Endothelial cell of umbilical vein (primary cell): ENCODE measurements at regions not wholly inside any gene's neighbourhood (a gene's known extent, or its start where the extent isn't known, plus 50 kb on each side); places are given as distances from the start of the nearest gene placed in this dataset.

ENCODE experiments used
- BruUV-seq: library from RNA; stranded (reverse); fragments of 400-500 nt; replicated peaks from 2 replicates; lab custom pipeline; 2021; lab: Mats Ljungman, UMichigan
- CTCF ChIA-PET: fragments of 300-600, 350-600 bp; sonication (Branson Sonifier 250); formaldehyde crosslinking; loops from one replicate; lab custom pipeline; 2021; ENCODE audit warnings: antibody characterized with exemption, inconsistent platforms; lab: Charles Lee
- POLR2A ChIA-PET: fragments of 300-600, 350-600 bp; sonication (Branson Sonifier 250); formaldehyde crosslinking; loops from one replicate; lab custom pipeline; 2021; ENCODE audit warnings: antibody characterized with exemption, inconsistent platforms; lab: Charles Lee
- DNase-seq: peaks from one replicate; pipeline ENCODE4 v3.0.0-alpha.2; 2011; ENCODE audit warnings: low read depth, low spot score
- FAIRE-seq: peaks from 2 replicates; lab custom pipeline; 2011; peaks lifted over from hg19 to GRCh38; lab: Jason Lieb, UNC
- H2AFZ ChIP-seq: 2 replicates; pipeline ENCODE4 v1.6.0; 2012; ENCODE audit warnings: low read depth, low read length, control low read depth, inconsistent platforms
- H3K27ac ChIP-seq: 2 replicates; pipeline ENCODE4 v1.5.1; 2011; ENCODE audit warnings: low read depth, mild to moderate bottlenecking, control low read depth, low read length, moderate library complexity; ENCODE audit not compliant: insufficient read depth
- H3K27me3 ChIP-seq, 2 experiments: 2 replicates each; pipeline versions ENCODE4 v1.6.0 to v1.6.1; 2011; ENCODE audit warnings: low read length in 2 of 2, mixed read lengths in 1 of 2; ENCODE audit not compliant: control insufficient read depth in 2 of 2, insufficient read depth in 2 of 2
- H3K36me3 ChIP-seq, 2 experiments: 2 replicates in 1 of 2; 3 replicates in 1 of 2; pipeline ENCODE4 v1.5.1; 2011; ENCODE audit warnings: low read length in 2 of 2, mild to moderate bottlenecking in 1 of 2, moderate library complexity in 1 of 2; ENCODE audit not compliant: control insufficient read depth in 2 of 2, insufficient read depth in 2 of 2; ENCODE audit errors: extremely low read depth in 1 of 2
- H3K4me1 ChIP-seq: 3 replicates; pipeline ENCODE4 v1.5.1; 2011; ENCODE audit warnings: mild to moderate bottlenecking, low read length; ENCODE audit not compliant: control insufficient read depth, insufficient read depth; ENCODE audit errors: extremely low read depth
- H3K4me2 ChIP-seq: 2 replicates; pipeline ENCODE4 v1.6.1; 2011; ENCODE audit warnings: low read length, control low read depth, mixed read lengths; ENCODE audit not compliant: insufficient read depth
- H3K4me3 ChIP-seq, 3 experiments: fragments of 200-600 bp in 1 of 3; sonication (generic), shearing (Covaris generic) in 1 of 3; replicated peaks in 1 of 3; 2 replicates each; pipeline ENCODE4 v1.5.1; 2011 to 2016; ENCODE audit warnings: control low read depth in 3 of 3, low read length in 3 of 3, mild to moderate bottlenecking in 2 of 3, inconsistent platforms in 1 of 3, low read depth in 1 of 3, moderate library complexity in 1 of 3; ENCODE audit not compliant: insufficient read depth in 1 of 3
- H3K79me2 ChIP-seq: 2 replicates; pipeline ENCODE4 v1.6.0; 2012; ENCODE audit warnings: low read length, inconsistent platforms; ENCODE audit not compliant: control insufficient read depth, insufficient read depth
- H3K9ac ChIP-seq: replicated peaks from 2 replicates; pipeline ENCODE3; 2011; ENCODE audit warnings: low read length, control low read depth; ENCODE audit not compliant: insufficient read depth; ENCODE audit errors: extremely low read depth
- H3K9me1 ChIP-seq: replicated peaks from 3 replicates; pipeline ENCODE4 v1.6.0; 2011; ENCODE audit warnings: mild to moderate bottlenecking, low read length; ENCODE audit not compliant: control insufficient read depth, insufficient read depth; ENCODE audit errors: extremely low read depth
- H3K9me3 ChIP-seq: replicated peaks from 2 replicates; pipeline ENCODE4 v1.5.1; 2012; ENCODE audit warnings: low read length, inconsistent platforms; ENCODE audit not compliant: control insufficient read depth, insufficient read depth
- H4K20me1 ChIP-seq: replicated peaks from 2 replicates; pipeline ENCODE3; 2011; ENCODE audit warnings: mild to moderate bottlenecking, low read length; ENCODE audit not compliant: control insufficient read depth, insufficient read depth; ENCODE audit errors: extremely low read depth
- CTCF ChIP-seq, 2 donors: IDR thresholded peaks; 1 replicate in 1 of 2; 2 replicates in 1 of 2; pipeline ENCODE4 v1.5.1; 2011; ENCODE audit warnings: low read length in 2 of 2, mild to moderate bottlenecking in 2 of 2, moderate library complexity in 2 of 2, control low read depth in 1 of 2, inconsistent platforms in 1 of 2, low read depth in 1 of 2; ENCODE audit not compliant: insufficient read depth in 1 of 2; ENCODE audit errors: extremely low read depth in 1 of 2
- EZH2 ChIP-seq: IDR thresholded peaks from 2 replicates; pipeline ENCODE4 v1.6.1; 2012; ENCODE audit warnings: borderline replicate concordance, low read depth, mild to moderate bottlenecking, moderate library complexity, low read length, inconsistent platforms; ENCODE audit not compliant: severe bottlenecking
- FOS ChIP-seq: IDR thresholded peaks from 2 replicates; pipeline ENCODE4 v1.6.1; 2011; ENCODE audit warnings: mild to moderate bottlenecking, low read length, moderate library complexity, borderline replicate concordance; ENCODE audit not compliant: insufficient read depth
- GATA2 ChIP-seq: IDR thresholded peaks from 2 replicates; pipeline ENCODE4 v1.7.0; 2011; ENCODE audit warnings: low read depth, mild to moderate bottlenecking, moderate library complexity, mixed read lengths, low read length; ENCODE audit not compliant: insufficient read length, insufficient read depth
- JUN ChIP-seq: IDR thresholded peaks from 2 replicates; pipeline ENCODE4 v1.6.1; 2011; ENCODE audit warnings: borderline replicate concordance, low read depth; ENCODE audit not compliant: insufficient read length, insufficient read depth
- MAX ChIP-seq: IDR thresholded peaks from 2 replicates; pipeline ENCODE4 v1.6.1; 2011; ENCODE audit not compliant: insufficient read depth, insufficient read length
- MYC ChIP-seq: IDR thresholded peaks from one replicate; pipeline ENCODE4 v1.6.1; 2011; ENCODE audit warnings: mild to moderate bottlenecking, low read depth, low read length
- POLR2A ChIP-seq: IDR thresholded peaks from 2 replicates; pipeline ENCODE4 v1.6.1; 2012; ENCODE audit warnings: low read depth, mild to moderate bottlenecking, control low read depth, low read length
- POLR2AphosphoS5 ChIP-seq: IDR thresholded peaks from 2 replicates; pipeline ENCODE4 v1.6.1; 2012; ENCODE audit warnings: low read depth, mild to moderate bottlenecking, control low read depth, low read length, moderate library complexity; ENCODE audit not compliant: insufficient read depth
- dilution Hi-C: fragments of 300-500 bp; cut with MboI; formaldehyde crosslinking; loops from one replicate; pipeline ENCODE4 v1.15.0; 2019; ENCODE audit warnings: low sequenced_read_pairs; ENCODE audit not compliant: extremely low pct_ligation_motif_present
- intact Hi-C: fragments of 100-400 bp; cut with micrococcal nuclease; formaldehyde crosslinking; loops from one replicate; pipeline ENCODE4 v1.10.0; 2022

- no peaks in the 10 kb centered on the region for H3K79me2 ChIP-seq
- H3K36me3 ChIP-seq: no peaks in the 10 kb centered on the region
- H4K20me1 ChIP-seq: no peaks in the 10 kb centered on the region
- DNase-seq: no peak
- CTCF ChIA-PET: no interaction called here
- no TSS peak for BruUV-seq
- no peaks in the 10 kb centered on the region for H3K27me3 ChIP-seq
- no peak overlapping the region for H2AFZ ChIP-seq
- H3K27ac ChIP-seq: no peak overlapping the region
- POLR2A ChIA-PET: no interaction called here
- no peak for TF ChIP-seq POLR2A
- no peak for TF ChIP-seq MYC
- no peak for TF ChIP-seq CTCF (IDR thresholded peaks at IDR 0.05; ENCODE audit: extremely low read depth in 1 of 2, insufficient read depth in 1 of 2, low read depth in 1 of 2, low read length in 2 of 2)
- H3K4me2 ChIP-seq: no peak overlapping the region
- no peaks in the 10 kb centered on the region for H3K9me1 ChIP-seq
- peaks cover 4% of the 10 kb centered on the region for H3K9me3 ChIP-seq
- H3K4me1 ChIP-seq: no peaks in the 10 kb centered on the region
- intact Hi-C loops (no loop called here), dilution Hi-C loops (no loop called here)
- no peak overlapping the region for H3K9ac ChIP-seq
- no peak for FAIRE-seq
- H3K4me3 ChIP-seq: no peak overlapping the region
These were observed 465.1 kb upstream of the SLC10A2 start for GRCh38 chr13:103531278-103531677.

GRCh38 chr13:103528437-103528836 is 462.2 kb upstream of the SLC10A2 start:
- H3K9ac ChIP-seq: no peak overlapping the region
- H3K9me1 ChIP-seq: no peaks in the 10 kb centered on the region
- no peak overlapping the region for H3K4me2 ChIP-seq
- H3K36me3 ChIP-seq: no peaks in the 10 kb centered on the region
- POLR2A ChIA-PET: no interaction called here
- no peaks in the 10 kb centered on the region for H3K4me1 ChIP-seq
- no peak overlapping the region for H3K27ac ChIP-seq
- H4K20me1 ChIP-seq: no peaks in the 10 kb centered on the region
- TF ChIP-seq JUN (no peak), POLR2AphosphoS5 (no peak), MYC (no peak), CTCF (IDR thresholded peaks at IDR 0.05; ENCODE audit: extremely low read depth in 1 of 2, insufficient read depth in 1 of 2, low read depth in 1 of 2, low read length in 2 of 2) (no peak), FOS (no peak), MAX (no peak), EZH2 (no peak), GATA2 (no peak), POLR2A (no peak)
- H2AFZ ChIP-seq: no peak overlapping the region
- no peaks in the 10 kb centered on the region for H3K79me2 ChIP-seq
- CTCF ChIA-PET: no interaction called here
- no TSS peak for BruUV-seq
- no peak for FAIRE-seq
- H3K9me3 ChIP-seq: peaks cover 2% of the 10 kb centered on the region
- dilution Hi-C loops: no loop called here
- no peaks in the 10 kb centered on the region for H3K27me3 ChIP-seq
- intact Hi-C loops: no loop called here
- no peak overlapping the region for H3K4me3 ChIP-seq
- DNase-seq: no peak
